ENCODE measurements at regions not wholly inside any gene's neighbourhood (a gene's known extent, or its start where the extent isn't known, plus 50 kb on each side); places are given as distances from the start of the nearest gene placed in this dataset.

- ChIA-PET POLR2A (no interaction called here), CTCF (no interaction called here)
- no peak overlapping the region for H3K9ac ChIP-seq (replicated peaks; ENCODE audit: extremely low read depth, insufficient read depth, low read length)
- H3K4me2 ChIP-seq (ENCODE audit: insufficient read depth, low read length) = no peak overlapping the region
- H3K4me1 ChIP-seq (ENCODE audit: control insufficient read depth, extremely low read depth, insufficient read depth, low read length) = no peaks in the 10 kb centered on the region
- H3K9me1 ChIP-seq (replicated peaks; ENCODE audit: control insufficient read depth, extremely low read depth, insufficient read depth, low read length) = no peaks in the 10 kb centered on the region
- no peak overlapping the region for H3K27ac ChIP-seq (ENCODE audit: insufficient read depth, low read depth, low read length)
- H3K9me3 ChIP-seq (replicated peaks; ENCODE audit: control insufficient read depth, insufficient read depth, low read length) = no peaks in the 10 kb centered on the region
- H3K27me3 ChIP-seq (ENCODE audit: control insufficient read depth in 2 of 2, insufficient read depth in 2 of 2, low read length in 2 of 2) = peaks cover 12 to 15% of the 10 kb centered on the region in 2 experiments
- no peak overlapping the region for H2AFZ ChIP-seq (ENCODE audit: low read depth, low read length)
- TF ChIP-seq JUN (IDR thresholded peaks at IDR 0.05; ENCODE audit: borderline replicate concordance, insufficient read depth, insufficient read length, low read depth) = no peak
- no peak for TF ChIP-seq GATA2 (IDR thresholded peaks at IDR 0.05; ENCODE audit: insufficient read depth, insufficient read length, low read depth, low read length)
- TF ChIP-seq POLR2AphosphoS5 (IDR thresholded peaks at IDR 0.05; ENCODE audit: insufficient read depth, low read depth, low read length) = no peak
- no peak for TF ChIP-seq FOS (IDR thresholded peaks at IDR 0.05; ENCODE audit: borderline replicate concordance, insufficient read depth, low read length)
- no peak for TF ChIP-seq EZH2 (IDR thresholded peaks at IDR 0.05; ENCODE audit: borderline replicate concordance, low read depth, low read length, severe bottlenecking)
- no peak for TF ChIP-seq POLR2A (IDR thresholded peaks at IDR 0.05; ENCODE audit: low read depth, low read length)
- no peak for TF ChIP-seq MAX (IDR thresholded peaks at IDR 0.05; ENCODE audit: insufficient read depth, insufficient read length)
- no peak for TF ChIP-seq MYC (IDR thresholded peaks at IDR 0.05; ENCODE audit: low read depth, low read length)
- TF ChIP-seq CTCF (IDR thresholded peaks at IDR 0.05; ENCODE audit: extremely low read depth in 1 of 2, insufficient read depth in 1 of 2, low read depth in 1 of 2, low read length in 2 of 2) = no peak
- intact Hi-C loops (cut with micrococcal nuclease) (no loop called here), dilution Hi-C loops (cut with MboI; ENCODE audit: extremely low pct_ligation_motif_present, low sequenced_read_pairs) (no loop called here)
- DNase-seq (ENCODE audit: low read depth, low spot score) (peak; percentile 19), FAIRE-seq (no peak)
- no peaks in the 10 kb centered on the region for H4K20me1 ChIP-seq (replicated peaks; ENCODE audit: control insufficient read depth, extremely low read depth, insufficient read depth, low read length)
- H3K36me3 ChIP-seq (ENCODE audit: control insufficient read depth in 2 of 2, extremely low read depth in 1 of 2, insufficient read depth in 2 of 2, low read length in 2 of 2) = no peaks in the 10 kb centered on the region
- no peak overlapping the region for H3K4me3 ChIP-seq (replicated peaks in 1 of 3; ENCODE audit: insufficient read depth in 1 of 3, low read depth in 1 of 3, low read length in 3 of 3)
- BruUV-seq (replicated peaks) = no TSS peak
- no peaks in the 10 kb centered on the region for H3K79me2 ChIP-seq (ENCODE audit: control insufficient read depth, insufficient read depth, low read length)
Observed at GRCh38 chr21:35953597-35953996, 106.7 kb downstream of the SETD4 start.

All from endothelial cell of umbilical vein (primary cell).